Breast epithelium (tissue), 4 donors: ENCODE measurements at regions not wholly inside any gene's neighbourhood (a gene's known extent, or its start where the extent isn't known, plus 50 kb on each side); places are given as distances from the start of the nearest gene placed in this dataset.

Experiments used
- DNase-seq, 2 donors: peaks; one replicate each; pipeline ENCODE4 v3.0.0-alpha.2; 2019; ENCODE audit warnings: low spot score in 2 of 2
- H3K27ac ChIP-seq, 2 donors: fragments of 200-600 bp; sonication (generic) in 1 of 2; one replicate each; pipeline ENCODE4 v1.5.1; 2016 to 2019; ENCODE audit warnings: mild to moderate bottlenecking in 1 of 2
- H3K27me3 ChIP-seq, 2 donors: fragments of 200-600 bp; sonication (generic) in 1 of 2; one replicate each; pipeline versions ENCODE4 v1.5.1 to v1.6.0; 2017 to 2019; ENCODE audit warnings: control low read depth in 1 of 2, mild to moderate bottlenecking in 1 of 2
- H3K36me3 ChIP-seq: fragments of 200-600 bp; one replicate; pipeline ENCODE4 v1.5.1; 2019
- H3K4me1 ChIP-seq, 2 donors: fragments of 200-600 bp; sonication (generic); one replicate each; pipeline ENCODE4 v1.5.1; 2016 to 2019; ENCODE audit warnings: control low read depth in 1 of 2
- H3K4me3 ChIP-seq, 3 donors: fragments of 200-600 bp; sonication (generic); 1 replicate in 2 of 3; 2 replicates in 1 of 3; pipeline ENCODE4 v1.5.1; 2016 to 2019; ENCODE audit warnings: mild to moderate bottlenecking in 3 of 3, moderate library complexity in 2 of 3
- H3K9me3 ChIP-seq, 2 donors: fragments of 200-600 bp; sonication (generic) in 1 of 2; one replicate each; pipeline ENCODE4 v1.5.1; 2016 to 2019; ENCODE audit warnings: control low read depth in 1 of 2
- CTCF ChIP-seq, 3 donors: fragments of 450-650 bp; IDR thresholded peaks; one replicate each; pipeline ENCODE4 v1.5.1; 2016 to 2017; ENCODE audit warnings: antibody characterized with exemption in 3 of 3, mild to moderate bottlenecking in 3 of 3, moderate library complexity in 3 of 3
- POLR2A ChIP-seq: fragments of 450-650 bp; IDR thresholded peaks from one replicate; pipeline ENCODE4 v1.6.1; 2016; ENCODE audit warnings: antibody characterized with exemption, mild to moderate bottlenecking, moderate library complexity
- POLR2AphosphoS5 ChIP-seq, 3 donors: sonication (generic); formaldehyde crosslinking; IDR thresholded peaks; one replicate each; pipeline ENCODE4 v1.6.1; 2017; ENCODE audit warnings: antibody characterized with exemption in 3 of 3
- intact Hi-C: fragments of 100-400 bp; cut with DNase I; formaldehyde crosslinking; loops from one replicate; pipeline ENCODE4 v1.15.1; 2023; ENCODE audit warnings: low total_unique reads

DNA sequence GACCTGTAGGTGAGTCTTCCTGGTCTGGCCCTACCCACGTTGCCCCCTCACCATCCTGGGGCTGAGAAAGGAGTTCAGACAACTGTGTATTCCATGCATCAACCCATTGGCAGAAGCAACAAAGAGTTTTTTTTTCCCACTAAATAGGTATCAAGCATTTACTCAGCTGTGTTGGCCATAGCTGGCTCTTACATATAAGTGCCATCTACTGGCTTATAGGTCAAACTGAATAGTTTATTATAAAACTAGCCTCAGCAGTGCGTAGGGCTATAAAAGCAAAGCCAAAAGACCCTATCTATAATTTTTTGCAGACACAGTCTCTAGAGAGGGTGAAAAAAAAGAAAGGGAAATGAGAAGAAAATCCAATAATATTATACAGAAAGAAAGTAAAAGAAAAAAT lies 765.2 kb upstream of the MGAT4C start:
- H3K27ac ChIP-seq: no peak overlapping the region
- no peak for DNase-seq
- no peaks in the 10 kb centered on the region for H3K27me3 ChIP-seq
- no peak for TF ChIP-seq POLR2AphosphoS5 (IDR thresholded peaks at IDR 0.05)
- no peak for TF ChIP-seq CTCF (IDR thresholded peaks at IDR 0.05)
- TF ChIP-seq POLR2A: no peak
- no peaks in the 10 kb centered on the region for H3K4me1 ChIP-seq
- H3K4me3 ChIP-seq: no peak overlapping the region
- H3K9me3 ChIP-seq: peaks cover 0 to 8% of the 10 kb centered on the region in 2 donors
- intact Hi-C loops: no loop called here
- H3K36me3 ChIP-seq: no peaks in the 10 kb centered on the region

GRCh38 chr12:87020071-87020470 lies 763.9 kb upstream of the MGAT4C start:
- intact Hi-C loops: no loop called here
- Histone ChIP-seq H3K4me3 (no peak overlapping the region), H3K27me3 (no peaks in the 10 kb centered on the region), H3K9me3 (peaks cover 0 to 11% of the 10 kb centered on the region in 2 donors), H3K36me3 (no peaks in the 10 kb centered on the region), H3K27ac (no peak overlapping the region), H3K4me1 (no peaks in the 10 kb centered on the region)
- no peak for TF ChIP-seq POLR2A
- TF ChIP-seq CTCF (IDR thresholded peaks at IDR 0.05): no peak
- TF ChIP-seq POLR2AphosphoS5 (IDR thresholded peaks at IDR 0.05): no peak
- DNase-seq: no peak

DNA sequence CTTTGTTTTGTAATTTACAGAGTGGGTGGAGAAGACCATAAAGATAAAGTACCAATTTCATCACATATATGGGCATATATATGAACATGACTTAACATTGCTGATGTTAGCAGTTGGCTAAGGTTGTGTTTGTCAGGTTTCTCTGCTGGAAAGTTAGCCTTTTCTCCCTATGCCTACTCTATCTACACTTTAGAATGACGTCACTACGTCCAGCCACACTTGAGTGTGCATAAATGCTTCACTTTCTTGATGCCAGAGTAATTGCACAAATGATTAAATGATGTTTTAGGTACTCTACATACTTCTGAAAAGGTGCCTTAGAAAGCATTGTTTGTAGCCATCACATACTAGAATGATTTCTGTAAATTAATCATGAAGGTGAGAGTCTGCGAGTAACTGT lies 759.2 kb upstream of the MGAT4C start:
- no peak for TF ChIP-seq POLR2AphosphoS5 (IDR thresholded peaks at IDR 0.05)
- TF ChIP-seq CTCF (IDR thresholded peaks at IDR 0.05): no peak
- DNase-seq: no peak
- no peak overlapping the region for H3K27ac ChIP-seq
- H3K4me3 ChIP-seq: no peak overlapping the region
- H3K27me3 ChIP-seq: no peaks in the 10 kb centered on the region
- no peaks in the 10 kb centered on the region for H3K4me1 ChIP-seq
- peaks cover 3% of the 10 kb centered on the region for H3K36me3 ChIP-seq
- intact Hi-C loops: no loop called here
- peaks cover 0 to 11% of the 10 kb centered on the region in 2 donors for H3K9me3 ChIP-seq

GRCh38 chr12:87008785-87009384 lies 752.7 kb upstream of the MGAT4C start:
- intact Hi-C loops: no loop called here
- no peak for TF ChIP-seq CTCF (IDR thresholded peaks at IDR 0.05)
- TF ChIP-seq POLR2A: no peak
- no peak for TF ChIP-seq POLR2AphosphoS5 (IDR thresholded peaks at IDR 0.05)
- Histone ChIP-seq H3K27ac (no peak overlapping the region), H3K36me3 (peaks cover 3% of the 10 kb centered on the region), H3K4me1 (no peaks in the 10 kb centered on the region), H3K9me3 (peaks cover 0 to 10% of the 10 kb centered on the region in 2 donors), H3K4me3 (no peak overlapping the region), H3K27me3 (no peaks in the 10 kb centered on the region)
- no peak for DNase-seq

- H3K4me1 ChIP-seq: no peaks in the 10 kb centered on the region
- TF ChIP-seq POLR2A: no peak
- TF ChIP-seq CTCF (IDR thresholded peaks at IDR 0.05): no peak
- TF ChIP-seq POLR2AphosphoS5 (IDR thresholded peaks at IDR 0.05): no peak
- no peak for DNase-seq
- no peaks in the 10 kb centered on the region for H3K27me3 ChIP-seq
- H3K4me3 ChIP-seq: no peak overlapping the region
- intact Hi-C loops: no loop called here
- H3K9me3 ChIP-seq: peaks cover 0 to 27% of the 10 kb centered on the region in 2 donors
- no peaks in the 10 kb centered on the region for H3K36me3 ChIP-seq
- H3K27ac ChIP-seq: no peak overlapping the region
These were observed 744.9 kb upstream of the MGAT4C start for GRCh38 chr12:87001102-87001501.
